IPS-20b (cell line): ENCODE measurements at regions not wholly inside any gene's neighbourhood (a gene's known extent, or its start where the extent isn't known, plus 50 kb on each side); places are given as distances from the start of the nearest gene placed in this dataset.

Experiments used
- H3K27ac ChIP-seq: one replicate; pipeline ENCODE4 v1.5.1; 2013; ENCODE audit warnings: low read length
- H3K27me3 ChIP-seq: 2 replicates; pipeline ENCODE4 v1.6.1; 2013; ENCODE audit warnings: mild to moderate bottlenecking, low read length, inconsistent platforms; ENCODE audit not compliant: insufficient read depth
- H3K36me3 ChIP-seq: 2 replicates; pipeline ENCODE4 v1.6.1; 2013; ENCODE audit warnings: low read depth, mild to moderate bottlenecking, inconsistent platforms, low read length, moderate library complexity; ENCODE audit not compliant: insufficient read depth
- H3K4me1 ChIP-seq: 2 replicates; pipeline ENCODE4 v1.6.1; 2013; ENCODE audit warnings: mild to moderate bottlenecking, control low read depth, inconsistent platforms, low read length, moderate library complexity; ENCODE audit not compliant: insufficient read depth
- H3K4me3 ChIP-seq: 2 replicates; pipeline ENCODE4 v1.5.1; 2013; ENCODE audit warnings: mild to moderate bottlenecking, low read length, inconsistent platforms
- H3K9ac ChIP-seq: 2 replicates; pipeline ENCODE4 v1.6.1; 2013; ENCODE audit warnings: low read depth, mild to moderate bottlenecking, inconsistent platforms, low read length, moderate library complexity
- H3K9me3 ChIP-seq: 2 replicates; pipeline ENCODE4 v1.6.1; 2013; ENCODE audit warnings: mild to moderate bottlenecking, low read depth, low read length, inconsistent platforms; ENCODE audit not compliant: insufficient read depth

- no peak overlapping the region for H3K4me3 ChIP-seq
- no peaks in the 10 kb centered on the region for H3K27me3 ChIP-seq
- no peaks in the 10 kb centered on the region for H3K36me3 ChIP-seq
- H3K9me3 ChIP-seq: peaks cover 21% of the 10 kb centered on the region
- H3K27ac ChIP-seq: no peak overlapping the region
- H3K4me1 ChIP-seq: peaks cover 18% of the 10 kb centered on the region; the same call in 1 of the 2 replicates
- H3K9ac ChIP-seq: no peak overlapping the region
Measured at GRCh38 chr1:87638636-87639035, 310.0 kb downstream of the LMO4 start.

DNA sequence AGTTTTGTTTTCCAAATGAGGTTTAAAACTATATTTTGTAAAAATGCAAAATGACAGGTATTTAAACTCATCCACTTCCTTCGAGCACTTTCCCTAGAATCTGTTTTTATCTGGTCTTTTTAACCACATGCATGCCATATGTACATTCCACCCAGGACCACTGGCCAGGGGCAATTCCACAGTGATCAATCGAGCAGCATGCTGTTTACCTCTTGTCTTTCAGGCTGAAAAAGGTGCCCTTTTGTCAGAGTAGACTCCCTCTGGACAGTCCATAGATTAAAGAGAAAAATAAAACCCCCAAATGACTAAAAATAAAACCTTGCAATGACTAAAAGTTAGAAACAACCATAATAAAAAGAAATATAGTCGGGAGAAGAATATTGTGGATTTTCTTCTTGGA lies 313.3 kb downstream of the LMO4 start:
- Histone ChIP-seq H3K27ac (peak overlapping the region; percentile 48), H3K9ac (no peak overlapping the region), H3K4me3 (no peak overlapping the region), H3K36me3 (no peaks in the 10 kb centered on the region), H3K4me1 (peaks cover 35% of the 10 kb centered on the region), H3K9me3 (peaks cover 10% of the 10 kb centered on the region), H3K27me3 (no peaks in the 10 kb centered on the region)

DNA sequence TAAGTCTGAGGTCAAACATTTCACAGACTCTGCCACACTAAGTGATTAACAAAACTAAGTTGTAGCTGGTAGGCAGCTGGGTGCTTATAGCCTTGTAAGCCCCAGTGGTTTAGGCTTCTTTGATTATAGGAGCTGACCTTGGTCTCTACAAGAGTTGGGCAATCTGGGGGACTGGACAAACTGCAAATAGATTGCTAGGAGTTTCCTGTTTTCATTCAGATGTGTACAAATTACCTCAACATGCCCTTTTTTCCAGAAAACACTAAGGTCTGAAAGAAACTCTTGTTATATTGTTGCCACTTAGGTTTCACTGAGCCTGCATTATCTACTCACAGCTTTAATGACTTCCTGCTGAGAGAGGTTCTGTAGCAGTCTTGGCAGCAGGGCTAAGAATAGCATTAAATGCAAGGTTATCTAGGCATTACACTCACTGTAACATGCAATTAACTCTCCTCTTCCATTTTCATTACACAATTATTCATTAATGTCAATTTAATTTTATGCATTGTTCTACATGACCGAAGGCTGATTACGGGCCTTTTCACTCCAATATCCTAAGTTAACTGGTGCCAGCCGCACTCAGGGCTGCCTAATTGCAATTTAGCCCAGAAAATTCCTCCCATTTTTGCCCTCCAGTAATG lies 314.0 kb downstream of the LMO4 start:
- H3K36me3 ChIP-seq: no peaks in the 10 kb centered on the region
- H3K4me3 ChIP-seq: peak overlapping the region; percentile 24; the same call in 1 of the 2 replicates
- H3K4me1 ChIP-seq: peaks cover 35% of the 10 kb centered on the region
- H3K9ac ChIP-seq: 0 out of 2 replicates have a peak overlapping the region, but pooled peaks have one; percentile 21
- peak overlapping the region; percentile 48 for H3K27ac ChIP-seq
- H3K9me3 ChIP-seq: peaks cover 5% of the 10 kb centered on the region
- H3K27me3 ChIP-seq: no peaks in the 10 kb centered on the region

DNA sequence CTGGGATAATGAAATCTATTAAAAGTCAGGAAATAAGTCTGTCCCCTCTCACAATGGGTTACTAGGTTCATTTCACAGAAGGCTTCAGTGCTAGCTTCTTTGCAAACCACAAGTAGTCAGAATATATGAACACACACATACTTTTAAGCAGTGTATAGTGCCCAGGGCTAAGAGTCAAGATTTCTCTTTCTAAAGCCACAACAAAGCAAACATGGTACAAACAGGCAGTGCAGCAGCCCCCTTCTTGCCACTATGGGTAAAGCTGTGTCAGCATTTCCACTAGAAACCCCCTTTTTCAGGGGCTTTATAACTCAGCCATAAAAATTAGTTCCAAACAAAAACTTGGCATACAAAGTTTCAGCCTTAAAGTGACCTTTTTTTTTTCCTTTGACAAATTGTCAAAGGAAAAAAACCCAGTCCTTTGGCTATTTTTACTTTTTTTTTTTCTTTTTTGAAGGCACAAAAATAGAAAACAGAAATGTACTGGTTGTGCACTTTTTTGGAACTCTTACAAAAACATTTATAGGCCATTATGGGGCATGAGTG lies 315.4 kb downstream of the LMO4 start:
- peak overlapping the region; percentile 67 for H3K27ac ChIP-seq
- no peaks in the 10 kb centered on the region for H3K27me3 ChIP-seq
- peaks cover 35% of the 10 kb centered on the region for H3K4me1 ChIP-seq
- peak overlapping the region; percentile 17; the same call in 1 of the 2 replicates for H3K4me3 ChIP-seq
- no peaks in the 10 kb centered on the region for H3K9me3 ChIP-seq
- no peaks in the 10 kb centered on the region for H3K36me3 ChIP-seq
- H3K9ac ChIP-seq: peak overlapping the region; percentile 30; the same call in 1 of the 2 replicates

GRCh38 chr1:87644579-87645190 lies 316.0 kb downstream of the LMO4 start:
- H3K36me3 ChIP-seq: no peaks in the 10 kb centered on the region
- no peak overlapping the region for H3K4me3 ChIP-seq
- peaks cover 35% of the 10 kb centered on the region for H3K4me1 ChIP-seq
- H3K9me3 ChIP-seq: no peaks in the 10 kb centered on the region
- H3K27ac ChIP-seq: peak overlapping the region; percentile 67
- no peaks in the 10 kb centered on the region for H3K27me3 ChIP-seq
- H3K9ac ChIP-seq: no peak overlapping the region

GRCh38 chr1:87647430-87648177 lies 318.9 kb downstream of the LMO4 start:
- Histone ChIP-seq H3K9me3 (no peaks in the 10 kb centered on the region), H3K36me3 (no peaks in the 10 kb centered on the region)

DNA sequence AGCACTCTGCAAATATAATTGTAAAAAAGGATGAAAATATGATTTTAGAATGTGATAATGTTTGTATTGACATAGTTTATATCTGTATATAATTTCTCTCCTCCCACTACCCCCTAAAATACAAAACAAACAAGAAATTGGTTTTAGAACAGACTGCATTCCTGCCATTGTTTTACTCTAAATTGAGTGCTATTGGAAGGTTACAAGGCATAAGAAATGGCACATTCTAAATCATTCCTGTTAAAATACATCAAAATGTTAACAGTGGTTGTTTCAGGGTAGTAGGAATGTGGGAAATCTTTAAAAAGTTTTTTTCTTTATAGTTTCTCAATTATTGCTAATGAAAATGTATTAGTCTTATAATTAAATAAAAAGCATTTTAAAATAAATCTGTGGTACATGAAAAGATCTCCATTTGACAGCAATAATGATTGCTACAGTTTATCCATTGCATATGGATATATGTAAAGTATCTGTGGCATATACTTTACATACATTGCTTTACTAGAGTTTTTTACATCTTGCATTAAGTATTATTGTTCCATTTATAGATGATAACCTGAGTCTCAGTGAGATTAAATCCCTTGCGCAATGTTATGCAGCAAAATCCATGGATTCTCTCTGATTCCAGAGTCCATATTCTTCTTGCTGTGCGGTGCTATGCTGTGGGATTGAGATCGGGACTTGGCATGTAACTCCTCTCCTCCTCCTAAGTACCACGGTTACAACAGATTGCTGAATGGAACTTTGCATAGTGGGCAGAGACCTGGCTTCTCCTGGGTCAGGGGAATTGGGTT lies 319.8 kb downstream of the LMO4 start:
- no peak overlapping the region for H3K4me3 ChIP-seq
- no peak overlapping the region for H3K27ac ChIP-seq
- no peaks in the 10 kb centered on the region for H3K9me3 ChIP-seq
- no peaks in the 10 kb centered on the region for H3K36me3 ChIP-seq
- peaks cover 19% of the 10 kb centered on the region for H3K4me1 ChIP-seq
- H3K9ac ChIP-seq: no peak overlapping the region
- H3K27me3 ChIP-seq: no peaks in the 10 kb centered on the region

More at GRCh38 chr1:87647430-87648177, 318.9 kb downstream of the LMO4 start:
- no peak overlapping the region for H3K27ac ChIP-seq
- no peaks in the 10 kb centered on the region for H3K27me3 ChIP-seq
- no peak overlapping the region for H3K9ac ChIP-seq
- peaks cover 27% of the 10 kb centered on the region for H3K4me1 ChIP-seq
- H3K4me3 ChIP-seq: no peak overlapping the region

DNA sequence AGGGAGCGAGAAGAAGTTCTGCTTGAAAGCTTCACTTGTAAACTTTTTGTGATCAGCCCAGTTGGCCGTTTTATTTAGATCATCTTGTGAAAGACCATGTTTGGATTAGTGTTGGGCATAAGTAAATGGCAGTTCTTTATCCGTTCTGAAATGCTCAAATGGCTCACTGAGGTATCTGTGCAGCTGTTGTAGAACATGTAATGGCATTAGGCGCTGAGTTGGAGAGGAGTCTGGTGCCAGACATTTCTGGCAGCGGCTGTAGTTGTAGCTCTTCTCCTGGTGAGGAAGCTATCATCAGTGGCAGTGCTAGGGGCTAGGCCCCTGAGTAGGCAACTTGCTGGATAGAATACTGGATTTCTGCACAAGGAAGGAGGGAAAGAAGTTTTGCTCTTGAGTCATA lies 321.6 kb downstream of the LMO4 start:
- H3K4me3 ChIP-seq: no peak overlapping the region
- no peak overlapping the region for H3K9ac ChIP-seq
- H3K9me3 ChIP-seq: no peaks in the 10 kb centered on the region
- H3K27me3 ChIP-seq: no peaks in the 10 kb centered on the region
- H3K36me3 ChIP-seq: no peaks in the 10 kb centered on the region
- peaks cover 1% of the 10 kb centered on the region; the same call in 1 of the 2 replicates for H3K4me1 ChIP-seq
- no peak overlapping the region for H3K27ac ChIP-seq

DNA sequence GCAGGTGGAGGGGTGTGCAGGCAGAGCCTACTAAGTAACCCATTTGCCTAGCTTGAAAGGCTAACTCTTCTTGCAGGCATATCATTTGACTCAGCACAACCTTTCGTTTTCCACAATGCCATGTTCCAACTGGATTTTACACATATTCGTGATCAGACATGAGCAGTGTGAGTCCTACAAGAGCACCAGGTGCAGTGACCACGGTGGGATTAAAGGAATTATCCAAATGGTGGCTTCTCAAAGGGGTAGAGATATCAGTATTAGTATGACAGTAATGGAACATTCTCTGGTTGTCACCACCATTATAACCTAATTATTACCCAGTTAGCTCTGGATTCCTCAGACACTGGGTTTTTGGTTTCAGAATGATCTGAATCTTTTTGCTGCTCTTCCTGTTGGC lies 323.5 kb downstream of the LMO4 start:
- H3K9me3 ChIP-seq: no peaks in the 10 kb centered on the region
- no peak overlapping the region for H3K4me3 ChIP-seq
- no peaks in the 10 kb centered on the region for H3K27me3 ChIP-seq
- H3K36me3 ChIP-seq: no peaks in the 10 kb centered on the region
- no peak overlapping the region for H3K27ac ChIP-seq
- H3K4me1 ChIP-seq: peaks cover 2% of the 10 kb centered on the region; the same call in 1 of the 2 replicates
- H3K9ac ChIP-seq: no peak overlapping the region

GRCh38 chr1:87665151-87665550 lies 336.5 kb downstream of the LMO4 start:
- no peaks in the 10 kb centered on the region for H3K9me3 ChIP-seq
- H3K4me3 ChIP-seq: no peak overlapping the region
- no peaks in the 10 kb centered on the region for H3K36me3 ChIP-seq
- no peak overlapping the region for H3K9ac ChIP-seq
- no peaks in the 10 kb centered on the region for H3K4me1 ChIP-seq
- H3K27me3 ChIP-seq: no peaks in the 10 kb centered on the region
- no peak overlapping the region for H3K27ac ChIP-seq

DNA sequence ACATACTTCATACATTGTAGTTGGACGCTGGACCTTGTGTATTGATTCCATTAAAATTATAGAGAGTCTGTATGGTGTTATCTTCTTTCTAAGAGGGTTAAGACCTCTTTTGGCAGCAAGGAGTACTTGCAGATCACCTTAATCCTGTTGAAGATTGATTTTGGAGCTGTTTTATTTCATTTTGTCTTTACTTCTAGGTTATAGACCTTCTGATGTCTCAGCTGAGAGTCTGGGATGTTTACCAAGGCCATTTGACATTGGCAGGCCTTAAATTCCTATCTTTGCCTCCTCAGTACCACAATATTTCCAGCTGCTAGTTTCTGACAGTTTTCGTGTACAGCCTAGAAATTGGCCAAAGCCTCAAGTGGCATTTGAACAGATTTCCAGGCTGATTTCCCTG lies 338.0 kb downstream of the LMO4 start:
- H3K27me3 ChIP-seq: no peaks in the 10 kb centered on the region
- no peaks in the 10 kb centered on the region for H3K9me3 ChIP-seq
- H3K4me1 ChIP-seq: no peaks in the 10 kb centered on the region
- no peak overlapping the region for H3K9ac ChIP-seq
- H3K4me3 ChIP-seq: no peak overlapping the region
- no peak overlapping the region for H3K27ac ChIP-seq
- no peaks in the 10 kb centered on the region for H3K36me3 ChIP-seq
